SK-N-MC (cell line): ENCODE measurements at regions not wholly inside any gene's neighbourhood (a gene's known extent, or its start where the extent isn't known, plus 50 kb on each side); places are given as distances from the start of the nearest gene placed in this dataset.
"Not testable (repeated sequence)": the region's sequence is repeated elsewhere in the genome, so short reads cannot be mapped to it uniquely, and the experiment has no call there.

Experiments used
- DNase-seq: peaks from one replicate; pipeline ENCODE4 v3.0.0-alpha.2; 2011; ENCODE audit warnings: low read depth, low spot score
- H3K27ac ChIP-seq: fragments of 200-600 bp; sonication (generic); 2 replicates; pipeline ENCODE4 v1.5.1; 2016; ENCODE audit warnings: mixed run types
- H3K36me3 ChIP-seq: fragments of 200-600 bp; sonication (generic); 2 replicates; pipeline ENCODE4 v1.6.1; 2017; ENCODE audit warnings: antibody characterized with exemption, low read length, mixed read lengths; ENCODE audit not compliant: insufficient read depth
- H3K4me3 ChIP-seq: fragments of 200-600 bp; sonication (generic); 2 replicates; pipeline ENCODE4 v1.5.1; 2016
- H3K9ac ChIP-seq: fragments of 200-600 bp; sonication (generic); 2 replicates; pipeline ENCODE4 v1.8.0; 2017; ENCODE audit warnings: mixed run types, mixed read lengths; ENCODE audit not compliant: insufficient read length
- H3K9me3 ChIP-seq: fragments of 200-600 bp; sonication (generic); 2 replicates; pipeline ENCODE4 v1.6.1; 2017; ENCODE audit warnings: low read depth, mild to moderate bottlenecking, antibody characterized with exemption, low read length, moderate library complexity, mixed read lengths
- EZH2 ChIP-seq: fragments of 200-600 bp; sonication (generic); IDR thresholded peaks from one replicate; pipeline ENCODE4 v1.6.1; 2017; ENCODE audit warnings: antibody characterized with exemption
- FOXP2 ChIP-seq: optimal IDR thresholded peaks from 2 replicates; pipeline ENCODE3; 2011; ENCODE audit warnings: mild to moderate bottlenecking, moderate library complexity; ENCODE audit not compliant: insufficient read depth; ENCODE audit errors: extremely low read length, control extremely low read depth
- POLR2AphosphoS5 ChIP-seq: IDR thresholded peaks from 2 replicates; pipeline ENCODE4 v1.6.1; 2012; ENCODE audit warnings: mild to moderate bottlenecking, low read depth, low read length, borderline replicate concordance

DNA sequence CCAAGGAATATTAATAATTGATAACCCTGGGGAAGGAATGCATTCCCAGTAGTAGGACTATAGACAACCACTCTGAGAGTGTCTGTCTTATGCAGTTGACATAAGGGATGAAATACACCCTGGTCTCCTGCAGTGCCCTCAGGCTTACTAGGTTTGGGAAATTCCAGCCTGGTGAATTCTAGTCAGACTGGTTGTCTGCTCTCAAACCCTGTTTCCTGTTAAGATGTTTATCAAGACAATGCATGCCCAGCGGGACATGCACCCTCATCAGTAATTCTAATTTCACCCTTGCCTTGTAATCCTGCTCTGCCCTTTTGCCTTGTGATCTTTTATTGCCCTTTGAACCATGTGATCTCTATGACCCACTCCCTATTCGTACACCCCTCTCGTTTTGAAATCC is 886.0 kb upstream of the MDGA2 start:
- not testable (repeated sequence) for H3K9ac ChIP-seq, H3K9me3 ChIP-seq, H3K27ac ChIP-seq, H3K36me3 ChIP-seq
- peak; percentile 68 for DNase-seq
- peak overlapping the region; percentile 33; the same call in 1 of the 2 replicates for H3K4me3 ChIP-seq
- TF ChIP-seq POLR2AphosphoS5 = peak; percentile 45; the same call in 1 of the 2 replicates

DNA sequence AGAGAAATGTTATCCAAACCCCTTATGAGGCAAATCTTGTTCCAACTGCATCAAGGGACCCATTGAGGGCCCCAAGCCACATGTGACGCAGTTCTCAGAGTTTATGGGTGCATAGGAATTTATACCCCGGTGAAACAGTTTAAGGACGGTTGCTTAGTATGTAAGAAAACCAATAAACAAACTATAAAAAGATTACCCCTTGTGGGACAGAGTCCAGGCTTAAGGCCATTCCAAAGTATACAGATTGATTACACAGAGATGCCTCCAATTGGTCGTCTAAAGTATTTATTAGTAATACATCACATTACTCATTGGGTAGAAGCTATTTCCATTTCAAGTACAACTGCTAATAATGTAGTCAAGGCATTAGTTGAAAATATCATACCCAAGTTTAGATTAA is 885.0 kb upstream of the MDGA2 start:
- Histone ChIP-seq H3K9ac (no peak overlapping the region), H3K36me3 (no peaks in the 10 kb centered on the region), H3K27ac (no peak overlapping the region), H3K9me3 (peaks cover 4% of the 10 kb centered on the region; the same call in 1 of the 2 replicates), H3K4me3 (no peak overlapping the region)
- TF ChIP-seq FOXP2 (no peak), EZH2 (no peak), POLR2AphosphoS5 (no peak)
- no peak for DNase-seq

DNA sequence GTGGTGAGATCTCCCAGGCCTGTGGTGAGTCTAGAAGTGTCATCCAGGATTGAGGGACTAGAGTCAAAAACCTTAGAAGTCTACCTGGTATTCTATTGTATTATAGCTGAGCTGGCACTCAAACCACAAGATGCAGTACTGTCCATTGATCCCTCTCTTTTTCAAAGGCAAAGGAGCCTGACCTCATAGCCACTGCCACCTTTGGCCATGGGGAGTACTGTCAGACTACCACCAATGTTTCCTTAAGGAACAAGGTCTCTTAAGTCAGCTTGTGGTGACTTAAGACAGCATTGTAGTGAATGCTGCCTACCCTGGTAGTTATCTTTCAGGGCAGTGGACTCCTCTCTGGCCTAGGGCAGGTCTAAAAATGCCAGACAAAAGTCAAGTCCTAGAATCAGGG is 878.0 kb upstream of the MDGA2 start:
- no peak for TF ChIP-seq POLR2AphosphoS5
- TF ChIP-seq FOXP2 = no peak
- no peak for TF ChIP-seq EZH2
- no peak for DNase-seq

DNA sequence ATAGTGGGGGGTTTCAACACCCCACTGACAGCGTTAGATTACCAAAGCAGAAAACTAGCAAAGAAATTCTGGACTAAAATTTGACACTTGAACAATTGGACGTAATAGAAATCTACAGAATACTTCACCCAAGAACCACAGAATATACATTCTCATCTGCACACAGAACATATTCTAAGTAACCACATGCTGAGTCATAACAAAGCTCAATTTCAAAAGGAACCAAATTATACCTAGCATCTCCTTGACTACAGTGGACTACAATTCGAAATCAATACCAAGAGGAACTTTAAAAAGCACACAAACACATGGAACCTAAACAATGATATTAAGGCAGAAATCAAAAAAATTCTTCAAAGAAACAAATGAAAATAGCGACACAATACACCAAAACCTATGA is 871.6 kb upstream of the MDGA2 start:
- no peak for DNase-seq
- Histone ChIP-seq H3K4me3 (no peak overlapping the region), H3K9me3 (no peaks in the 10 kb centered on the region), H3K9ac (no peak overlapping the region), H3K36me3 (no peaks in the 10 kb centered on the region), H3K27ac (no peak overlapping the region)
- TF ChIP-seq POLR2AphosphoS5 (no peak), FOXP2 (no peak), EZH2 (no peak)

More for the DNA sequence above, 878.0 kb upstream of the MDGA2 start:
- Histone ChIP-seq H3K9ac (no peak overlapping the region), H3K27ac (no peak overlapping the region), H3K36me3 (no peaks in the 10 kb centered on the region), H3K4me3 (no peak overlapping the region), H3K9me3 (no peaks in the 10 kb centered on the region)

DNA sequence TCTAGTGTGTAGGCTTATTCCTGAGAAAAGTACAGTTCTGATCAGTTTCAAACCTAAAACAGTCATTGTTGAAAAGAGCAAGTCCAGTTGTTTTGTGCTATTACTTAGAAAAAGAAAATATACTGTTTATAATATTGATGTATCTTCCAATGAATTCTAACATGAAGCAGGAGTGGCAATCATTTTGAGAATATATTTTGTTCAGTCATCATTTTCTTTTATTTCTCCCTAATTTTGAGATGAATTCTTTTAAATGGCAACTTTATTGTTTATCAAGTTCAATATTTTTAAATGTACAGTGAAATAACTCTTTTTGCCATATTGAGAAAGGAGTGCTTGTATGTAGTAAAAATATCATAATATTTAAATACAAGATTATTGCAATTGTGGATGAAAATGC is 862.2 kb upstream of the MDGA2 start:
- H3K36me3 ChIP-seq = no peaks in the 10 kb centered on the region
- H3K27ac ChIP-seq = no peak overlapping the region
- DNase-seq = no peak
- no peak overlapping the region for H3K9ac ChIP-seq
- TF ChIP-seq FOXP2 = no peak
- TF ChIP-seq POLR2AphosphoS5 = no peak
- no peak for TF ChIP-seq EZH2
- no peaks in the 10 kb centered on the region for H3K9me3 ChIP-seq
- H3K4me3 ChIP-seq = no peak overlapping the region

DNA sequence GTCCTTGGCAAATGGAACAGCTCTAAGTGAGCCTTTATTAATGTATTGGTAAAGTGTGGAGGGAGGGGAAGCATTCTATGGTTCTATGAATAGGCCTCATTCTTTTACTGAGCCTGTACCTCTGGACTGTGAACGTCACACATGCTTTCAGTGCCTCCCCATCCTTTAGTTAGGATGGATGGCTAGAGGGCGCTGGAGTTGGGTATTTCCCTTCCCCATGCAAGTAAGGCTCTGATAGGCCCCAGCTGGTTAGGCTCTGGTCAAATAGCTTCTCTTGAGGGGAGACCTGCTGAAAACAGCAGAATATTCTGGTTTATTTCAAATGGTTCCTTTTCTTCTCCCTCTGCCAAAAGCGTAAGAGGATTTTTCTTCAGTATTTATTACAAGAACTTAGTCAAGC is 860.9 kb upstream of the MDGA2 start:
- TF ChIP-seq FOXP2 (no peak), EZH2 (no peak), POLR2AphosphoS5 (no peak)
- no peaks in the 10 kb centered on the region for H3K36me3 ChIP-seq
- H3K4me3 ChIP-seq = no peak overlapping the region
- no peak for DNase-seq
- no peaks in the 10 kb centered on the region for H3K9me3 ChIP-seq
- H3K9ac ChIP-seq = no peak overlapping the region
- no peak overlapping the region for H3K27ac ChIP-seq

DNA sequence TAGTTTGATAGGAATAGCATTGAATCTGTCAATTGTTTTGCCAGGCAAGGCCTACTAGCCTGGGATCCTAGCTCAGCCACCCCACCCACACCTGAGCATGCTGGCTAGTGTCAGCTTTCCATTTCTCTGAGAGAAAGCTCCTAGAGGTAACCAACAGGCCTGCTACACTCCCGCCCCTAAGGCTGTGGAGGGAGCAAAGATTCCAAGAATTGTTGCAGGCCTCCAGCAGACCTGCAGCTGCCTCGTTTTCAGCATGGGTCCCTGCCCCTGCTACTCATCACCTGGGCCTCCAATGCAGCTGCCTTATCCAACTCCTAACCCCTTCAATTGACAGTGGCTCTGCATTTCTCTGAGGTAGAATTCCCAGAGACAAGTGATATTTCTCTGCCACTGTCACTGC is 852.4 kb upstream of the MDGA2 start:
- no peak overlapping the region for H3K9ac ChIP-seq
- no peak for TF ChIP-seq FOXP2
- H3K27ac ChIP-seq = no peak overlapping the region
- no peak for DNase-seq
- H3K36me3 ChIP-seq = no peaks in the 10 kb centered on the region
- no peak overlapping the region for H3K4me3 ChIP-seq
- no peaks in the 10 kb centered on the region for H3K9me3 ChIP-seq

DNA sequence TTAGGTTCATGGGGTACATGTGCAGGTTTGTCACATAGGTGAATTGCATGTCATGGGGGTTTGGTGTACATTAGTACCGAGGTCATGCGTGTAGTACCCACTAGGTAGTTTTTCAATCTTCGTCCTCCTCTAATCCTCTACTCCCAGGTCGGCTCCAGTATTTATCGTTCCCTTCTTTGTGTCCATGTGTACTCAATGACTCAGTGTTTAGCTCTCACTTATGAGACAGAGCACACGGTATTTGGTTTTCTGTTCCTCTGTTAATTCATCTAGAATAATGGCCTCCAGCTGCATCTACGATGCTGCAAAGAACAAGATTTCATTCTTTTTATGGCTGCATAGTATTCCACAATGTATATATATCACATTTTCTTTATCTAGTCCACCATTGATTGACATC is 850.9 kb upstream of the MDGA2 start:
- Histone ChIP-seq H3K9me3 (no peaks in the 10 kb centered on the region), H3K9ac (no peak overlapping the region), H3K36me3 (no peaks in the 10 kb centered on the region), H3K27ac (no peak overlapping the region), H3K4me3 (no peak overlapping the region)
- DNase-seq = no peak
- TF ChIP-seq POLR2AphosphoS5 (no peak), FOXP2 (no peak), EZH2 (no peak)

DNA sequence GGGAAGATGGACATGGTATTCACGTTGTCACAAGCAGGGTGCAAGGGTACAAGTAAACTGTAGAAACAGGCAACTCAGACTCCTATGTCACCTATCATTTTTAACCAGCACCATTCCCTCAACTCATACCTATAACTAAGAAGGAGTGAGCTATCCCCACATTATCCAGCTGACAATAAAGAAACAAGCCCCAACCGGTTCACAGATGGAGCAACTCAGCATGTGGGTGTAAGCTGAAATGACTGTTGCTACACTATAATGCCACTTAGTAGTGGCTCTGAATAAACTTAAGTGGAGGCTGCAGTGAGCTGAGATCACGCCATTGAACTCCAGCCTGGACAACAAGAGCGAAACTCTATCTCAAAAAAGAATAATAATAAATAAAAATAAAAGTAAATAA is 829.5 kb upstream of the MDGA2 start:
- Histone ChIP-seq H3K9me3 (no peaks in the 10 kb centered on the region), H3K4me3 (no peak overlapping the region), H3K36me3 (no peaks in the 10 kb centered on the region), H3K9ac (no peak overlapping the region), H3K27ac (no peak overlapping the region)
- TF ChIP-seq FOXP2 (no peak), EZH2 (no peak), POLR2AphosphoS5 (no peak)
- no peak for DNase-seq

DNA sequence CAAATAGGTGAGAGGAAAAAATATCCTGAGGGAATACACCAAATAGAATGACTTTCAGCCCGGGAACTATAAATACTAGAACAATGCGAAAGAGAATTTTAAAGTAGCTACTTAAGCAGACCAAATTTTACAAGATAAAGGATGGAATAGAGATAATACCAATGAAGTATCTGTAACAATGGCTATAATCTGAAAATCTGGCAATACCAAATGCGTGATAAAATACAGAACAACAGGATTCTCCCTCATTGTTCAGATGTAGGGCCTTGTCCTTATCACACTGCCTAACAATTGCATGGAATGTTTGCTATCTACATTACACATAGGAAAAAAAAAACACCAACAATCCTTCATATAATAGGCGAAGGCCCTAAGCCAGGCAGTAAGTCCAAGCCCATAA is 815.4 kb upstream of the MDGA2 start:
- DNase-seq = no peak
- Histone ChIP-seq H3K9ac (no peak overlapping the region), H3K9me3 (no peaks in the 10 kb centered on the region), H3K36me3 (no peaks in the 10 kb centered on the region), H3K4me3 (no peak overlapping the region), H3K27ac (no peak overlapping the region)
- TF ChIP-seq FOXP2 (no peak), POLR2AphosphoS5 (no peak), EZH2 (no peak)
